Trophoblast cell (in vitro differentiated cells and primary cell): ENCODE measurements at regions not wholly inside any gene's neighbourhood (a gene's known extent, or its start where the extent isn't known, plus 50 kb on each side); places are given as distances from the start of the nearest gene placed in this dataset.

Experiments used
- DNase-seq, 2 donors: peaks; one replicate each; pipeline ENCODE4 v3.0.0-alpha.2; 2016
- H2AFZ ChIP-seq: 2 replicates; pipeline ENCODE4 v1.6.1; 2013; ENCODE audit warnings: low read length, moderate library complexity, mild to moderate bottlenecking; ENCODE audit not compliant: insufficient read depth, poor library complexity
- H2AK5ac ChIP-seq: 2 replicates; pipeline ENCODE4 v1.6.1; 2013; ENCODE audit warnings: mild to moderate bottlenecking, low read length
- H2BK120ac ChIP-seq: 2 replicates; pipeline ENCODE4 v1.6.1; 2013; ENCODE audit warnings: low read length, mild to moderate bottlenecking, moderate library complexity; ENCODE audit not compliant: insufficient read depth, poor library complexity
- H2BK12ac ChIP-seq: 2 replicates; pipeline ENCODE4 v1.6.1; 2013; ENCODE audit warnings: mild to moderate bottlenecking, low read length, moderate library complexity
- H2BK5ac ChIP-seq: 2 replicates; pipeline ENCODE4 v1.6.1; 2013; ENCODE audit warnings: low read length, low read depth, moderate library complexity, mild to moderate bottlenecking; ENCODE audit not compliant: poor library complexity
- H3K14ac ChIP-seq: 2 replicates; pipeline ENCODE4 v1.6.1; 2013; ENCODE audit warnings: mild to moderate bottlenecking, low read length
- H3K18ac ChIP-seq: 2 replicates; pipeline ENCODE4 v1.6.1; 2013; ENCODE audit warnings: mild to moderate bottlenecking, low read length
- H3K23ac ChIP-seq: 2 replicates; pipeline ENCODE4 v1.6.1; 2013; ENCODE audit warnings: low read length
- H3K27ac ChIP-seq: 2 replicates; pipeline ENCODE4 v1.5.1; 2013; ENCODE audit warnings: low read depth, mild to moderate bottlenecking, inconsistent platforms, low read length, moderate library complexity
- H3K27me3 ChIP-seq: 2 replicates; pipeline ENCODE4 v1.6.1; 2013; ENCODE audit warnings: inconsistent platforms, mild to moderate bottlenecking, low read length, moderate library complexity; ENCODE audit not compliant: insufficient read depth
- H3K36me3 ChIP-seq, 2 experiments: 1 replicate in 1 of 2; 2 replicates in 1 of 2; pipeline ENCODE4 v1.6.1; 2013; ENCODE audit warnings: low read length in 2 of 2, mild to moderate bottlenecking in 2 of 2, moderate library complexity in 1 of 2; ENCODE audit not compliant: insufficient read depth in 2 of 2, control insufficient read depth in 1 of 2
- H3K4ac ChIP-seq: 2 replicates; pipeline ENCODE4 v1.6.1; 2013; ENCODE audit warnings: low read depth, mild to moderate bottlenecking, low read length, moderate library complexity
- H3K4me1 ChIP-seq, 2 experiments: 1 replicate in 1 of 2; 2 replicates in 1 of 2; pipeline ENCODE4 v1.6.1; 2013; ENCODE audit warnings: low read length in 2 of 2, mild to moderate bottlenecking in 2 of 2, moderate library complexity in 1 of 2; ENCODE audit not compliant: insufficient read depth in 2 of 2, control insufficient read depth in 1 of 2
- H3K4me2 ChIP-seq: 2 replicates; pipeline ENCODE4 v1.6.1; 2013; ENCODE audit warnings: inconsistent platforms, mild to moderate bottlenecking, low read length, moderate library complexity
- H3K4me3 ChIP-seq: 2 replicates; pipeline ENCODE4 v1.5.1; 2013; ENCODE audit warnings: mild to moderate bottlenecking, low read depth, low read length, inconsistent platforms
- H3K79me1 ChIP-seq: one replicate; pipeline ENCODE4 v1.6.1; 2013; ENCODE audit warnings: low read length
- H3K79me2 ChIP-seq: 2 replicates; pipeline ENCODE4 v1.6.1; 2013; ENCODE audit warnings: low read length, mild to moderate bottlenecking; ENCODE audit not compliant: control insufficient read depth, insufficient read depth, poor library complexity
- H3K9ac ChIP-seq: 2 replicates; pipeline ENCODE4 v1.6.1; 2013; ENCODE audit warnings: mild to moderate bottlenecking, low read length
- H3K9me3 ChIP-seq: 2 replicates; pipeline ENCODE4 v1.6.1; 2013; ENCODE audit warnings: low read depth, mild to moderate bottlenecking, control low read depth, inconsistent platforms, low read length; ENCODE audit not compliant: insufficient read depth
- H4K12ac ChIP-seq: 2 replicates; pipeline ENCODE4 v1.6.1; 2013; ENCODE audit warnings: low read depth, mild to moderate bottlenecking, low read length, moderate library complexity
- H4K8ac ChIP-seq: 2 replicates; pipeline ENCODE4 v1.6.1; 2013; ENCODE audit warnings: low read depth, mild to moderate bottlenecking, low read length, moderate library complexity
- H4K91ac ChIP-seq: one replicate; pipeline ENCODE4 v1.6.1; 2013; ENCODE audit warnings: low read depth, mild to moderate bottlenecking, low read length, moderate library complexity
- WGBS: extraction: QIAGEN DNeasy Blood & Tissue Kit; methylation state at CpG from one replicate; pipeline ENCODE4 v1.1.7; 2013; ENCODE audit warnings: missing lambda C conversion rate; ENCODE audit not compliant: insufficient read length, insufficient coverage; ENCODE audit errors: extremely low coverage; 5-methylcytosine and 5-hydroxymethylcytosine counted together

- Histone ChIP-seq H3K14ac (peak overlapping the region; percentile 73), H3K36me3 (no peaks in the 10 kb centered on the region), H3K9me3 (peaks cover 2% of the 10 kb centered on the region), H3K4ac (no peak overlapping the region), H3K79me2 (peaks cover 1% of the 10 kb centered on the region), H3K9ac (no peak overlapping the region), H3K27ac (peak overlapping the region; percentile 20), H3K18ac (no peak overlapping the region), H4K91ac (peak overlapping the region; percentile 79), H2BK12ac (no peak overlapping the region), H3K4me1 (peaks cover 7 to 9% of the 10 kb centered on the region in 2 experiments), H4K8ac (peak overlapping the region; percentile 86), H3K27me3 (no peaks in the 10 kb centered on the region), H2AK5ac (no peak overlapping the region), H2BK120ac (peak overlapping the region; percentile 76), H2AFZ (peak overlapping the region; percentile 45), H3K4me2 (peak overlapping the region; percentile 13), H3K79me1 (peaks cover 6% of the 10 kb centered on the region), H3K23ac (no peak overlapping the region), H4K12ac (no peak overlapping the region), H2BK5ac (peak overlapping the region; percentile 67), H3K4me3 (no peak overlapping the region)
- DNase-seq = peak; percentile 36 to 73
These were observed 123.9 kb upstream of the FER start for GRCh38 chr5:108623826-108624225.

- Histone ChIP-seq H3K36me3 (no peaks in the 10 kb centered on the region), H2BK120ac (no peak overlapping the region), H3K9me3 (peaks cover 2% of the 10 kb centered on the region), H3K79me1 (peaks cover 6% of the 10 kb centered on the region), H4K12ac (no peak overlapping the region), H3K14ac (no peak overlapping the region), H4K91ac (no peak overlapping the region), H3K27ac (no peak overlapping the region), H3K79me2 (peaks cover 1% of the 10 kb centered on the region), H2AFZ (no peak overlapping the region), H3K9ac (no peak overlapping the region), H4K8ac (no peak overlapping the region), H3K23ac (no peak overlapping the region), H3K4me2 (no peak overlapping the region), H3K4me3 (no peak overlapping the region), H3K27me3 (no peaks in the 10 kb centered on the region), H3K4ac (no peak overlapping the region), H3K18ac (no peak overlapping the region), H2BK12ac (no peak overlapping the region), H3K4me1 (peaks cover 7 to 9% of the 10 kb centered on the region in 2 experiments), H2BK5ac (no peak overlapping the region), H2AK5ac (no peak overlapping the region)
- no CpG with 5 or more reads among the region's 6 CpGs for WGBS
- DNase-seq = no peak
These were observed 127.2 kb upstream of the FER start for GRCh38 chr5:108620516-108620915.

- Histone ChIP-seq H3K23ac (no peak overlapping the region), H2AFZ (no peak overlapping the region), H3K79me1 (peaks cover 6% of the 10 kb centered on the region), H2BK5ac (no peak overlapping the region), H3K9ac (no peak overlapping the region), H3K27ac (no peak overlapping the region), H3K36me3 (no peaks in the 10 kb centered on the region), H2BK12ac (no peak overlapping the region), H3K18ac (no peak overlapping the region), H3K9me3 (peaks cover 2% of the 10 kb centered on the region), H3K14ac (no peak overlapping the region), H4K12ac (no peak overlapping the region), H4K91ac (no peak overlapping the region), H3K4me1 (peaks cover 7 to 9% of the 10 kb centered on the region in 2 experiments), H2BK120ac (no peak overlapping the region), H3K79me2 (peaks cover 1% of the 10 kb centered on the region), H3K4me2 (no peak overlapping the region), H3K4ac (no peak overlapping the region), H3K4me3 (no peak overlapping the region), H3K27me3 (no peaks in the 10 kb centered on the region), H4K8ac (no peak overlapping the region), H2AK5ac (no peak overlapping the region)
- DNase-seq = no peak
- WGBS = no CpG with 5 or more reads among the region's 10 CpGs
These were observed 127.9 kb upstream of the FER start for GRCh38 chr5:108619815-108620214.

- WGBS = no CpG with 5 or more reads among the region's 8 CpGs
- Histone ChIP-seq H2BK12ac (no peak overlapping the region), H3K27me3 (no peaks in the 10 kb centered on the region), H3K23ac (no peak overlapping the region), H3K79me2 (peaks cover 1% of the 10 kb centered on the region), H3K4me1 (peaks cover 5% of the 10 kb centered on the region in 2 experiments), H3K18ac (no peak overlapping the region), H3K79me1 (no peaks in the 10 kb centered on the region), H4K12ac (no peak overlapping the region), H3K27ac (no peak overlapping the region), H3K9ac (no peak overlapping the region), H3K4me3 (no peak overlapping the region), H2BK5ac (no peak overlapping the region), H3K4ac (no peak overlapping the region), H2BK120ac (no peak overlapping the region), H4K91ac (no peak overlapping the region), H3K14ac (peak overlapping the region; percentile 34), H3K9me3 (peaks cover 4% of the 10 kb centered on the region), H4K8ac (no peak overlapping the region), H3K4me2 (no peak overlapping the region), H2AFZ (no peak overlapping the region), H3K36me3 (no peaks in the 10 kb centered on the region), H2AK5ac (no peak overlapping the region)
- peak; percentile 5 to 64 for DNase-seq
These were observed 129.9 kb upstream of the FER start for GRCh38 chr5:108617467-108618435.
